ENCODE measurements at regions not wholly inside any gene's neighbourhood (a gene's known extent, or its start where the extent isn't known, plus 50 kb on each side); places are given as distances from the start of the nearest gene placed in this dataset.

DNA sequence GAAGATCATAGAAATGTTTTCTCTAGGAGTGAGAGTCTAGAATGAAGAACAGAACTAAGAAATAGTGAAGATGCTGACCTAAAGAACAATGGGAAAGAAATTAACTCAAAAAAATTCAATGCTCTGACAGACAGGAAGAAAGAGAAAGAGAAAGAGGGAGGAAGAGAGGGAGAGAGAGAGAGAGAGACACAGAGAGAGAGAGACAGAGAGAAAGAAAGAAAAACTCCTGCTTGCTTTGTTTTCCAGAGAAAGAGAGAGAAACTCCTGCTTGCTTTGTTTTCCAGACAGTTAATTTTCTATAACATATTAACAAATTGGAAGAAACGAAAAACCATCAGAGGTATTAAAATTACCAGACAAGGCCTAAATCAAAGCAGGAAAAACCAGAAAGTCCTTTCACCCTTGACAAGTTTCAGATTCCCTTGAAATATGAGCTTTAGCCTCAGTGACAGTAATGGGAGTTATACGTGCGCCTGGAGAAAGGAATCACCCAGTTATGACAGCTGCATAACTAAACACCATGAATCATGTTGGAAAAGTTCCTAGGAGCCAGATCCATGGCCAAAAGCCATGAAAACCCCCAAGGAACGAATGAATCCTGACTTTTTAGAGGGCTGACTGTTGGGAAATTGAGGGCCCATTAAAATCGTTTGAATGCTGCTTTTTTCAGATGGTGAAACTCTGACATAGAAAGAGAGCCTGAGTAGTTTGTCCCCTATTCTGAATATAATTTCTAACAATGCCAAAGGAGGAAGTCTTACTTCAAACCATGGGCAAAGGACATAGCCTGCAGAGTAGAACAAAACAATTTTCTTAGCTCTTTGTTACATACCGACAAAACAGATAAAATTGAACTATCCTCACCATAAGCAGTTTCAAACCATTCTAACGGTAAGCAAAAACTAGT is 228.6 kb upstream of the CHST9 start:
- TF ChIP-seq, protein P1, sequence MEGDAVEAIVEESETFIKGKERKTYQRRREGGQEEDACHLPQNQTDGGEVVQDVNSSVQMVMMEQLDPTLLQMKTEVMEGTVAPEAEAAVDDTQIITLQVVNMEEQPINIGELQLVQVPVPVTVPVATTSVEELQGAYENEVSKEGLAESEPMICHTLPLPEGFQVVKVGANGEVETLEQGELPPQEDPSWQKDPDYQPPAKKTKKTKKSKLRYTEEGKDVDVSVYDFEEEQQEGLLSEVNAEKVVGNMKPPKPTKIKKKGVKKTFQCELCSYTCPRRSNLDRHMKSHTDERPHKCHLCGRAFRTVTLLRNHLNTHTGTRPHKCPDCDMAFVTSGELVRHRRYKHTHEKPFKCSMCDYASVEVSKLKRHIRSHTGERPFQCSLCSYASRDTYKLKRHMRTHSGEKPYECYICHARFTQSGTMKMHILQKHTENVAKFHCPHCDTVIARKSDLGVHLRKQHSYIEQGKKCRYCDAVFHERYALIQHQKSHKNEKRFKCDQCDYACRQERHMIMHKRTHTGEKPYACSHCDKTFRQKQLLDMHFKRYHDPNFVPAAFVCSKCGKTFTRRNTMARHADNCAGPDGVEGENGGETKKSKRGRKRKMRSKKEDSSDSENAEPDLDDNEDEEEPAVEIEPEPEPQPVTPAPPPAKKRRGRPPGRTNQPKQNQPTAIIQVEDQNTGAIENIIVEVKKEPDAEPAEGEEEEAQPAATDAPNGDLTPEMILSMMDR (IDR thresholded peaks at IDR 0.05) = no peak
- TF ChIP-seq POLR2A (IDR thresholded peaks at IDR 0.05; ENCODE audit: low read depth) (no peak), EP300 (IDR thresholded peaks at IDR 0.05) (no peak), POLR2AphosphoS5 (IDR thresholded peaks at IDR 0.05) (peak in 1 of 2 donors; percentile 12)

Measured in esophagus muscularis mucosa (tissue), 4 donors.